Panc1 (cell line): ENCODE measurements at regions not wholly inside any gene's neighbourhood (a gene's known extent, or its start where the extent isn't known, plus 50 kb on each side); places are given as distances from the start of the nearest gene placed in this dataset.

Experiments
- CTCF ChIP-seq: fragments of 450-650 bp; IDR thresholded peaks from 2 replicates; pipeline ENCODE4 v1.5.1; 2017; ENCODE audit warnings: mild to moderate bottlenecking
- POLR2AphosphoS5 ChIP-seq: IDR thresholded peaks from 2 replicates; pipeline ENCODE4 v1.6.1; 2012; ENCODE audit warnings: mild to moderate bottlenecking, low read depth, low read length, moderate library complexity
- TCF7L2 ChIP-seq: IDR thresholded peaks from 2 replicates; pipeline ENCODE4 v1.6.1; 2011; ENCODE audit warnings: mild to moderate bottlenecking, low read depth, low read length, inconsistent platforms

GRCh38 chr10:31173752-31174151 lies 142.1 kb upstream of the ZNF438 start:
- no peak for TF ChIP-seq CTCF
- no peak for TF ChIP-seq TCF7L2
- no peak for TF ChIP-seq POLR2AphosphoS5
